Spleen (tissue), 7 donors: ENCODE measurements at regions not wholly inside any gene's neighbourhood (a gene's known extent, or its start where the extent isn't known, plus 50 kb on each side); places are given as distances from the start of the nearest gene placed in this dataset.

Experiments
- POLR2A ChIP-seq, 3 donors: fragments of 450-650 bp; IDR thresholded peaks; one replicate each; pipeline ENCODE4 v1.5.1; 2017; ENCODE audit warnings: antibody characterized with exemption in 3 of 3, mild to moderate bottlenecking in 1 of 3
- TF ChIP-seq, protein P1 (sequence below), 11 experiments: fragments of 200-600 bp in 7 of 11; fragments of 450-650 bp in 4 of 11; sonication (generic) in 4 of 11; IDR thresholded peaks in 8 of 11; conservative IDR thresholded peaks in 3 of 11; 1 replicate in 7 of 11; 2 replicates in 4 of 11; pipeline versions ENCODE4 v1.4.0 to v1.8.0; 2016 to 2021; ENCODE audit warnings: antibody characterized with exemption in 11 of 11, inconsistent platforms in 4 of 11, mild to moderate bottlenecking in 1 of 11
- donor health status: DM: no; HTN: no; CAD: no; lungs with moderate emphysema.
- donor health status: DM: no; HTN: no; CAD: no.
- donor health status: DM: no; HTN: no; CAD: no.

DNA sequence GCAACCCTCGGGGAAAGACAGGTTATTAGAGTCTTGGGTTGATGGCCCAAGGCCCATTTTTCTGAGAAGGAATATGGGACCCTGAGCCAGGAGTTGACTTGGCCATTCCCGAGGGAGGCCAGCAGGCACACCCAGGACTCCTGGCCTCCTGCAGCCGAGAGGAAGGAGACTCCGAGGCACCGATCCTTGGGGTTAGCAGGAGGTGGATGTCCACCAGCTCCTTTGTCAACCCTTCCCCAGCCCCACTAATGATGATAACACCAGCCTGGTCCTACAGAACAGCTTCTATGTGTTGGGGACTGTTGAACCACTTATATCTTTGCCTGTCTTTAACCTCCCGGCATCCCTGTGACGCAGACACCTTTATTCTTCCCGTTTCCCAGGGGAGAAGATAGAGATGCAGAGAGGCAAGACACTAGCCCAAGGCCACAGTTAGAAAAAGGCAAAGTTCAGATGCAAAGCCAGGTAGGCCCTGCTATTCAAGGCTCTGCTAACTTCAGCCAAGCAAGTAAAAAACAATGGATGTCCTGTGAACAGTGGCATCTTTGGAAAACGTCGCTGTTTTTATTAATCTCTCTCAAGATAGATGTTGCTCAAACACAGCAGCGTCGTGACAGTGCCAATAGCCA is 767.3 kb upstream of the TBX3 start:
- TF ChIP-seq POLR2A (IDR thresholded peaks at IDR 0.05), result no peak
- TF ChIP-seq, protein P1, sequence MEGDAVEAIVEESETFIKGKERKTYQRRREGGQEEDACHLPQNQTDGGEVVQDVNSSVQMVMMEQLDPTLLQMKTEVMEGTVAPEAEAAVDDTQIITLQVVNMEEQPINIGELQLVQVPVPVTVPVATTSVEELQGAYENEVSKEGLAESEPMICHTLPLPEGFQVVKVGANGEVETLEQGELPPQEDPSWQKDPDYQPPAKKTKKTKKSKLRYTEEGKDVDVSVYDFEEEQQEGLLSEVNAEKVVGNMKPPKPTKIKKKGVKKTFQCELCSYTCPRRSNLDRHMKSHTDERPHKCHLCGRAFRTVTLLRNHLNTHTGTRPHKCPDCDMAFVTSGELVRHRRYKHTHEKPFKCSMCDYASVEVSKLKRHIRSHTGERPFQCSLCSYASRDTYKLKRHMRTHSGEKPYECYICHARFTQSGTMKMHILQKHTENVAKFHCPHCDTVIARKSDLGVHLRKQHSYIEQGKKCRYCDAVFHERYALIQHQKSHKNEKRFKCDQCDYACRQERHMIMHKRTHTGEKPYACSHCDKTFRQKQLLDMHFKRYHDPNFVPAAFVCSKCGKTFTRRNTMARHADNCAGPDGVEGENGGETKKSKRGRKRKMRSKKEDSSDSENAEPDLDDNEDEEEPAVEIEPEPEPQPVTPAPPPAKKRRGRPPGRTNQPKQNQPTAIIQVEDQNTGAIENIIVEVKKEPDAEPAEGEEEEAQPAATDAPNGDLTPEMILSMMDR (IDR thresholded peaks at IDR 0.05 in 8 of 11, conservative IDR thresholded peaks at IDR 0.05 in 3 of 11), result no peak
